ENCODE measurements at regions not wholly inside any gene's neighbourhood (a gene's known extent, or its start where the extent isn't known, plus 50 kb on each side); places are given as distances from the start of the nearest gene placed in this dataset.

DNA sequence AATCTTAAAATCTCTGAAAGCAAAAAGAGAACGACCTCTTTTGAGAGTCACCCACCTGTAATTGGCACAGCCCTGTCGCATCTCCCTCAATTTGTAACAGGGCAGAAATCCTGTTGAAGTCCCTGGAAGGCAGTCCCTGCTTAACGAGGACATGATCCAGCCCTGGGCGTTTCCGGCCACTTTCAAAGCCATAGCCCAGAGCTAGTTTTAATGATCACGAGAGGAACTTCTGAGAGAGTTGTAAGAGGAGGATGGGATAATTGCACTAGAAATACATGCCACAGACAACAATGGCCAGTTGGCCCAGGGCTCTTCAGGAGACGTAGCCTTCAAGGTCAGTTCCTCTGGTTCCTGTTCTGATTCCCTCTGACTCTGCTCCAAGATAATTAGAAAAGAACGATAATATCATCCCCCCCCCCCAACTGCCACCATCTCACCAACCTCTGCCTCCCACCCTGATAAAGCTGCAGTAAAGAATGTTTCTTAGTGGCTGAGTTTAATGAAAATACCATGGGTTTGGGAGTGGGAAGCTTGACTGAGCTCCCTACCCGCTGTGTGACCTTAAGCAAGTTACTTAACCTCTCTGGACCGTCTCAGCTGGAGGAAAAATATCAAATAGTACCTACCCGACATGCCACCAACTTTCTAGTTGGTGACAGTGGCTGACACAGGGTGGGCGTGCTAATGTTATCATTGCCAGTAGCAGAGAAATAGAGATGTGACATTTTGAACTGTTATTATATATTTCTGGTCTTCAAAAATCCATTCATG, 140.0 kb downstream of the OMA1 start:
- TF ChIP-seq CHD4 (IDR thresholded peaks at IDR 0.05; ENCODE audit: insufficient read depth, insufficient replicate concordance, low read depth, low read length, poor library complexity, severe bottlenecking) (no peak), TCF7L2 (IDR thresholded peaks at IDR 0.05; ENCODE audit: low read depth, low read length) (no peak), POLR2A (conservative IDR thresholded peaks at IDR 0.05) (no peak), SLC30A9 (CRISPR knock-in tag; IDR thresholded peaks at IDR 0.05) (no peak), CREBBP (IDR thresholded peaks at IDR 0.05; ENCODE audit: low read depth, low read length) (no peak), EP300 (IDR thresholded peaks at IDR 0.05; ENCODE audit: low read length) (no peak), SP1 (CRISPR knock-in tag; IDR thresholded peaks at IDR 0.05) (no peak), ZNF395 (CRISPR knock-in tag; IDR thresholded peaks at IDR 0.05) (no peak), JUNB (CRISPR knock-in tag; conservative IDR thresholded peaks at IDR 0.05) (no peak), ZNF232 (CRISPR knock-in tag; IDR thresholded peaks at IDR 0.05) (no peak)
- TF ChIP-seq, protein P1, sequence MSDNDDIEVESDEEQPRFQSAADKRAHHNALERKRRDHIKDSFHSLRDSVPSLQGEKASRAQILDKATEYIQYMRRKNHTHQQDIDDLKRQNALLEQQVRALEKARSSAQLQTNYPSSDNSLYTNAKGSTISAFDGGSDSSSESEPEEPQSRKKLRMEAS (CRISPR knock-in tag; IDR thresholded peaks at IDR 0.05): no peak

Measured in K562 (cell line).